HCT116 (cell line): ENCODE measurements at regions not wholly inside any gene's neighbourhood (a gene's known extent, or its start where the extent isn't known, plus 50 kb on each side); places are given as distances from the start of the nearest gene placed in this dataset.

Experiments used
- ATAC-seq: fragments of 200-7000 bp; cut with Tn5 transposase; 2 replicates; pipeline ENCODE4 v1.9.1; 2020; ENCODE audit warnings: mild to moderate bottlenecking, moderate library complexity
- BruUV-seq: library from RNA; stranded (reverse); fragments of 400-500 nt; replicated peaks from 2 replicates; lab custom pipeline; 2021; lab: Mats Ljungman, UMichigan
- CTCF ChIA-PET: fragments of 300-600 bp; sonication (Branson Sonifier 250); formaldehyde crosslinking; loops from one replicate; lab custom pipeline; 2021; ENCODE audit warnings: antibody characterized with exemption; lab: Charles Lee
- POLR2A ChIA-PET: fragments of 300-600, 350-600 bp; sonication (Branson Sonifier 250); formaldehyde crosslinking; loops from one replicate; lab custom pipeline; 2021; ENCODE audit warnings: antibody characterized with exemption; lab: Charles Lee
- RAD21 ChIA-PET, 2 experiments: fragments of 300-600 bp; sonication (Branson Sonifier 250); formaldehyde crosslinking; loops; one replicate each; lab custom pipeline; 2023; ENCODE audit warnings: low total read pairs in 2 of 2; ENCODE audit not compliant: uncharacterized antibody in 2 of 2, unreplicated experiment in 2 of 2, low non-redundant PET in 1 of 2; lab: Charles Lee
- DNase-seq: peaks from one replicate; pipeline ENCODE4 v3.0.0-alpha.2; 2010; ENCODE audit warnings: low read depth, low spot score
- H2AFZ ChIP-seq: fragments of 200-600 bp; shearing (Covaris generic), sonication (generic); 2 replicates; pipeline ENCODE4 v1.6.1; 2017; ENCODE audit warnings: low read depth, mixed run types, mixed read lengths, antibody characterized with exemption, low read length; ENCODE audit not compliant: poor library complexity, severe bottlenecking
- H3K27ac ChIP-seq: 2 replicates; pipeline ENCODE4 v1.5.1; 2012; ENCODE audit warnings: low read depth, low read length
- H3K27me3 ChIP-seq: fragments of 200-600 bp; sonication (generic); 2 replicates; pipeline ENCODE4 v1.6.1; 2016; ENCODE audit warnings: mixed run types, low read length, mixed read lengths; ENCODE audit not compliant: insufficient read depth
- H3K36me3 ChIP-seq, 2 experiments: fragments of 200-500 bp in 1 of 2; fragments of 200-600 bp in 1 of 2; sonication (Bioruptor generic) in 1 of 2; sonication (generic) in 1 of 2; 2 replicates each; pipeline versions ENCODE4 v1.5.1 to v1.6.1; 2014 to 2016; ENCODE audit warnings: low read length in 2 of 2, inconsistent platforms in 1 of 2, mixed read lengths in 1 of 2, mixed run types in 1 of 2; ENCODE audit not compliant: insufficient read depth in 2 of 2, control insufficient read depth in 1 of 2
- H3K4me1 ChIP-seq, 2 experiments: fragments of 200-600 bp in 1 of 2; sonication (generic) in 1 of 2; 2 replicates each; pipeline versions ENCODE4 v1.5.1 to v1.6.1; 2012 to 2017; ENCODE audit warnings: low read length in 2 of 2, inconsistent platforms in 1 of 2, mild to moderate bottlenecking in 1 of 2, mixed read lengths in 1 of 2, mixed run types in 1 of 2, moderate library complexity in 1 of 2; ENCODE audit not compliant: insufficient read depth in 2 of 2, control insufficient read depth in 1 of 2
- H3K4me2 ChIP-seq: fragments of 200-600 bp; sonication (generic); 2 replicates; pipeline ENCODE4 v1.6.1; 2017; ENCODE audit warnings: mixed run types, low read length, mixed read lengths
- H3K4me3 ChIP-seq, 2 experiments: fragments of 200-600 bp in 1 of 2; sonication (generic) in 1 of 2; replicated peaks in 1 of 2; 2 replicates each; pipeline ENCODE4 v1.5.1; 2011 to 2016; ENCODE audit warnings: low read length in 2 of 2, control low read depth in 1 of 2, low read depth in 1 of 2, mild to moderate bottlenecking in 1 of 2, mixed read lengths in 1 of 2, mixed run types in 1 of 2
- H3K79me2 ChIP-seq: fragments of 200-600 bp; sonication (generic); 2 replicates; pipeline ENCODE4 v1.6.1; 2017; ENCODE audit warnings: mild to moderate bottlenecking, mixed run types, low read length, moderate library complexity, mixed read lengths; ENCODE audit not compliant: insufficient read depth
- H3K9ac ChIP-seq: fragments of 200-600 bp; sonication (generic); 2 replicates; pipeline ENCODE4 v1.6.1; 2016; ENCODE audit warnings: low read length, mixed read lengths
- H3K9me2 ChIP-seq: fragments of 200-600 bp; sonication (generic), shearing (Covaris generic); 2 replicates; pipeline ENCODE4 v1.6.1; 2017; ENCODE audit warnings: mixed run types, mild to moderate bottlenecking, moderate library complexity; ENCODE audit not compliant: insufficient read depth
- H3K9me3 ChIP-seq, 2 experiments: fragments of 200-500 bp in 1 of 2; fragments of 200-600 bp in 1 of 2; sonication (Bioruptor generic) in 1 of 2; sonication (generic) in 1 of 2; 2 replicates each; pipeline ENCODE4 v1.6.1; 2014 to 2017; ENCODE audit warnings: low read length in 2 of 2, mixed read lengths in 2 of 2, inconsistent platforms in 1 of 2, low read depth in 1 of 2, mild to moderate bottlenecking in 1 of 2, mixed run types in 1 of 2, moderate library complexity in 1 of 2; ENCODE audit not compliant: control insufficient read depth in 1 of 2, insufficient read depth in 1 of 2
- H4K20me1 ChIP-seq: fragments of 200-600 bp; sonication (generic), shearing (Covaris generic); 2 replicates; pipeline ENCODE4 v1.6.1; 2017; ENCODE audit warnings: mixed run types, mild to moderate bottlenecking, moderate library complexity; ENCODE audit not compliant: insufficient read depth
- ATF3 ChIP-seq: IDR thresholded peaks from 2 replicates; pipeline ENCODE4 v1.6.1; 2012
- CTCF ChIP-seq, 3 experiments: fragments of 200-600 bp in 1 of 3; sonication (generic) in 1 of 3; IDR thresholded peaks in 2 of 3; conservative IDR thresholded peaks in 1 of 3; 2 replicates each; pipeline ENCODE4 v1.5.1; 2012 to 2017; ENCODE audit warnings: low read depth in 2 of 3, low read length in 2 of 3, antibody characterized with exemption in 1 of 3, borderline replicate concordance in 1 of 3, control low read depth in 1 of 3, mild to moderate bottlenecking in 1 of 3, mixed read lengths in 1 of 3, mixed run types in 1 of 3, moderate library complexity in 1 of 3; ENCODE audit not compliant: insufficient read depth in 1 of 3
- EGR1 ChIP-seq: IDR thresholded peaks from 2 replicates; pipeline ENCODE4 v1.6.1; 2012; ENCODE audit warnings: low read depth
- EZH2 ChIP-seq: fragments of 200-600 bp; sonication (generic); IDR thresholded peaks from 2 replicates; pipeline ENCODE4 v1.6.1; 2017; ENCODE audit warnings: antibody characterized with exemption, mixed run types
- EZH2phosphoT487 ChIP-seq: fragments of 200-600 bp; IDR thresholded peaks from 2 replicates; pipeline ENCODE4 v1.6.1; 2018; ENCODE audit warnings: antibody characterized with exemption, borderline replicate concordance
- FOSL1 ChIP-seq: IDR thresholded peaks from 2 replicates; pipeline ENCODE4 v1.6.1; 2012; ENCODE audit warnings: low read depth
- JUND ChIP-seq: IDR thresholded peaks from 2 replicates; pipeline ENCODE4 v1.6.1; 2012
- MAX ChIP-seq: IDR thresholded peaks from 2 replicates; pipeline ENCODE4 v1.6.1; 2012
- POLR2AphosphoS5 ChIP-seq: IDR thresholded peaks from 2 replicates; pipeline ENCODE4 v1.6.1; 2011; ENCODE audit warnings: mild to moderate bottlenecking, low read depth, low read length, moderate library complexity
- RAD21 ChIP-seq: IDR thresholded peaks from 2 replicates; pipeline ENCODE4 v1.6.1; 2012; ENCODE audit warnings: low read depth, mild to moderate bottlenecking
- REST ChIP-seq: IDR thresholded peaks from 2 replicates; pipeline ENCODE4 v1.6.1; 2012; ENCODE audit warnings: low read depth
- SIN3A ChIP-seq: IDR thresholded peaks from 2 replicates; pipeline ENCODE4 v1.6.1; 2012; ENCODE audit warnings: low read depth
- SRF ChIP-seq: IDR thresholded peaks from 2 replicates; pipeline ENCODE4 v1.6.1; 2012; ENCODE audit warnings: low read depth
- TCF7L2 ChIP-seq: IDR thresholded peaks from 2 replicates; pipeline ENCODE4 v1.7.0; 2011; ENCODE audit warnings: borderline replicate concordance, inconsistent platforms; ENCODE audit not compliant: insufficient read depth, insufficient read length; ENCODE audit errors: extremely low read depth
- YY1 ChIP-seq: IDR thresholded peaks from 2 replicates; pipeline ENCODE4 v1.6.1; 2011; ENCODE audit warnings: low read length, low read depth, moderate library complexity, mild to moderate bottlenecking; ENCODE audit not compliant: insufficient replicate concordance; ENCODE audit errors: extremely low read depth
- ZBTB33 ChIP-seq: IDR thresholded peaks from 2 replicates; pipeline ENCODE4 v1.6.1; 2011; ENCODE audit warnings: mild to moderate bottlenecking, low read length, moderate library complexity; ENCODE audit not compliant: insufficient replicate concordance; ENCODE audit errors: extremely low read depth
- ZFX ChIP-seq: fragments of 450-650 bp; IDR thresholded peaks from 2 replicates; pipeline ENCODE4 v1.6.1; 2017
- ZNF274 ChIP-seq: fragments of 200-500 bp; sonication (Bioruptor generic); IDR thresholded peaks from 2 replicates; pipeline ENCODE4 v1.6.1; 2014; ENCODE audit warnings: mild to moderate bottlenecking, low read depth, low read length, inconsistent platforms
- intact Hi-C: fragments of 100-400 bp; cut with micrococcal nuclease; formaldehyde crosslinking; loops from 2 replicates; pipeline ENCODE4 v1.10.0; 2022

GRCh38 chrY:15286572-15286971 lies 762.2 kb downstream of the NLGN4Y start (continued):
- TF ChIP-seq TCF7L2 (no peak), SRF (no peak), YY1 (no peak), EZH2phosphoT487 (no peak), JUND (no peak), POLR2AphosphoS5 (no peak), ATF3 (no peak), SIN3A (no peak), RAD21 (no peak)

- no peaks in the 10 kb centered on the region for H4K20me1 ChIP-seq
- intact Hi-C loops: no loop called here
- no peak for DNase-seq
- no peaks in the 10 kb centered on the region for H3K9me2 ChIP-seq
- no peak overlapping the region for H3K9ac ChIP-seq
- H3K27ac ChIP-seq: no peak overlapping the region
- CTCF ChIA-PET: no interaction called here
- no peak overlapping the region for H3K4me3 ChIP-seq
- no peak overlapping the region for H2AFZ ChIP-seq
- no peaks in the 10 kb centered on the region for H3K27me3 ChIP-seq
- no peaks in the 10 kb centered on the region for H3K4me1 ChIP-seq
- H3K9me3 ChIP-seq: no peaks in the 10 kb centered on the region
- no peak for ATAC-seq
- no peak overlapping the region for H3K4me2 ChIP-seq
- POLR2A ChIA-PET: no interaction called here
- H3K79me2 ChIP-seq: no peaks in the 10 kb centered on the region
- BruUV-seq: no TSS peak
- H3K36me3 ChIP-seq: no peaks in the 10 kb centered on the region
- RAD21 ChIA-PET: no interaction called here
- no peak for TF ChIP-seq SIN3A
- no peak for TF ChIP-seq YY1
- TF ChIP-seq ATF3: no peak
- TF ChIP-seq ZBTB33: no peak
- no peak for TF ChIP-seq REST
- no peak for TF ChIP-seq MAX
- TF ChIP-seq ZFX: no peak
- TF ChIP-seq EZH2: no peak
- TF ChIP-seq JUND: no peak
- no peak for TF ChIP-seq FOSL1
- TF ChIP-seq ZNF274: no peak
- TF ChIP-seq CTCF (IDR thresholded peaks at IDR 0.05 in 2 of 3, conservative IDR thresholded peaks at IDR 0.05 in 1 of 3; ENCODE audit: borderline replicate concordance in 1 of 3, insufficient read depth in 1 of 3, low read depth in 2 of 3, low read length in 2 of 3): no peak
- TF ChIP-seq EGR1: no peak
Observed at GRCh38 chrY:15289821-15290220, 765.5 kb downstream of the NLGN4Y start.
